Lung (tissue), 11 donors: ENCODE measurements at regions not wholly inside any gene's neighbourhood (a gene's known extent, or its start where the extent isn't known, plus 50 kb on each side); places are given as distances from the start of the nearest gene placed in this dataset.

Experiments used
- ATAC-seq: fragments of 200-7000 bp; cut with Tn5 transposase; one replicate; pipeline ENCODE4 v1.9.1; 2020; ENCODE audit warnings: moderate number of reproducible peaks; ENCODE audit not compliant: insufficient read depth, low FRiP score
- DNase-seq, 3 donors: peaks; one replicate each; pipeline ENCODE4 v3.0.0-alpha.2; 2013 to 2017
- H3K27ac ChIP-seq, 2 donors: one replicate each; pipeline ENCODE4 v1.5.1; 2013; ENCODE audit warnings: mild to moderate bottlenecking in 2 of 2, moderate library complexity in 2 of 2, control low read depth in 1 of 2, inconsistent platforms in 1 of 2, low read depth in 1 of 2, low read length in 1 of 2
- H3K27me3 ChIP-seq, 3 donors: one replicate each; pipeline ENCODE4 v1.5.1; 2013; ENCODE audit warnings: low read length in 2 of 3; ENCODE audit not compliant: control insufficient read depth in 3 of 3, insufficient read depth in 3 of 3
- H3K36me3 ChIP-seq, 4 donors: one replicate each; pipeline ENCODE4 v1.5.1; 2013; ENCODE audit warnings: low read length in 4 of 4, mild to moderate bottlenecking in 1 of 4, moderate library complexity in 1 of 4; ENCODE audit not compliant: control insufficient read depth in 4 of 4, insufficient read depth in 4 of 4
- H3K4me1 ChIP-seq, 5 donors: one replicate each; pipeline ENCODE4 v1.5.1; 2013; ENCODE audit warnings: low read length in 5 of 5, mild to moderate bottlenecking in 2 of 5, moderate library complexity in 1 of 5; ENCODE audit not compliant: control insufficient read depth in 5 of 5, insufficient read depth in 5 of 5
- H3K4me3 ChIP-seq: one replicate; pipeline ENCODE4 v1.5.1; 2013; ENCODE audit warnings: mild to moderate bottlenecking, control low read depth, moderate library complexity
- H3K9ac ChIP-seq, 2 donors: one replicate each; pipeline ENCODE4 v1.5.1; 2013; ENCODE audit warnings: low read length in 2 of 2, control low read depth in 1 of 2; ENCODE audit not compliant: insufficient read depth in 1 of 2
- H3K9me3 ChIP-seq, 4 donors: one replicate each; pipeline ENCODE4 v1.5.1; 2013; ENCODE audit warnings: low read length in 3 of 4, mild to moderate bottlenecking in 1 of 4, moderate library complexity in 1 of 4; ENCODE audit not compliant: control insufficient read depth in 4 of 4, insufficient read depth in 3 of 4
- CTCF ChIP-seq: IDR thresholded peaks from 2 replicates; pipeline ENCODE4 v1.5.1; 2012; ENCODE audit warnings: mild to moderate bottlenecking; ENCODE audit errors: control extremely low read depth, extremely low read depth
- WGBS, 2 donors: extraction: QIAGEN DNeasy Blood & Tissue Kit; methylation state at CpG; one replicate each; pipeline ENCODE4 v1.1.7; 2013; 5-methylcytosine and 5-hydroxymethylcytosine counted together
- donor health status: control.
- donor health status: control.
- donor health status: Bipolar disorder and iron deficiency.
- donor health status: healthy.
- donor health status: DM: yes; HTN: yes; CAD: no.

GRCh38 chr14:26276757-26277156 is 321.1 kb downstream of the NOVA1 start:
- no peak for DNase-seq
- H3K36me3 ChIP-seq = no peaks in the 10 kb centered on the region
- no peaks in the 10 kb centered on the region for H3K27me3 ChIP-seq
- no peak for ATAC-seq
- H3K9ac ChIP-seq = no peak overlapping the region
- H3K4me3 ChIP-seq = no peak overlapping the region
- WGBS, 2 donors = 74% methylated on average over 2 of the region's 2 CpGs
- no peak overlapping the region for H3K27ac ChIP-seq
- no peak for TF ChIP-seq CTCF
- no peaks in the 10 kb centered on the region for H3K4me1 ChIP-seq
- no peaks in the 10 kb centered on the region for H3K9me3 ChIP-seq

- DNase-seq = peak in 2 of 3 donors; percentile 71 to 74
- H3K9ac ChIP-seq = no peak overlapping the region
- no peaks in the 10 kb centered on the region for H3K27me3 ChIP-seq
- TF ChIP-seq CTCF = no peak
- H3K36me3 ChIP-seq = no peaks in the 10 kb centered on the region
- WGBS, 2 donors = 42 to 61% methylated on average over 1 of the region's 1 CpG
- no peak overlapping the region for H3K27ac ChIP-seq
- H3K4me3 ChIP-seq = no peak overlapping the region
- H3K4me1 ChIP-seq = peaks cover 0 to 10% (median 0%) of the 10 kb centered on the region in 5 donors
- no peak for ATAC-seq
- H3K9me3 ChIP-seq = peaks cover 0 to 3% (median 0%) of the 10 kb centered on the region in 4 donors
Measured at GRCh38 chr14:26265170-26265685, 332.6 kb downstream of the NOVA1 start.

- Histone ChIP-seq H3K27ac (no peak overlapping the region), H3K27me3 (no peaks in the 10 kb centered on the region), H3K4me1 (peaks cover 0 to 10% (median 0%) of the 10 kb centered on the region in 5 donors), H3K9ac (no peak overlapping the region), H3K36me3 (no peaks in the 10 kb centered on the region), H3K4me3 (no peak overlapping the region), H3K9me3 (peaks cover 0 to 4% (median 0%) of the 10 kb centered on the region in 4 donors)
- TF ChIP-seq CTCF = no peak
- WGBS, 2 donors = 41 to 50% methylated on average over 1 of the region's 1 CpG
- ATAC-seq (no peak), DNase-seq (no peak)
Measured at GRCh38 chr14:26261368-26262122, 336.3 kb downstream of the NOVA1 start.
